Neural cell (in vitro differentiated cells): ENCODE measurements at regions not wholly inside any gene's neighbourhood (a gene's known extent, or its start where the extent isn't known, plus 50 kb on each side); places are given as distances from the start of the nearest gene placed in this dataset.

Experiments used
- H2AFZ ChIP-seq: fragments of 200-600, 300-800 bp; sonication (generic), shearing (Covaris generic); 2 replicates; pipeline ENCODE4 v1.6.0; 2014; ENCODE audit warnings: low read depth, mild to moderate bottlenecking, antibody characterized with exemption, low read length, moderate library complexity
- H3F3A ChIP-seq: fragments of 200-600 bp; shearing (Covaris generic); 2 replicates; pipeline ENCODE4 v1.6.1; 2016; ENCODE audit warnings: mild to moderate bottlenecking, moderate library complexity, mixed read lengths, antibody characterized with exemption, low read length; ENCODE audit not compliant: insufficient read depth, poor library complexity, severe bottlenecking
- H3K27ac ChIP-seq: fragments of 200-600, 300-800 bp; sonication (generic), shearing (Covaris generic); 2 replicates; pipeline ENCODE4 v1.5.1; 2014; ENCODE audit warnings: mild to moderate bottlenecking, low read length, moderate library complexity
- H3K27me3 ChIP-seq: fragments of 300-800, 200-600 bp; sonication (generic), shearing (Covaris generic); 2 replicates; pipeline ENCODE4 v1.6.0; 2014; ENCODE audit warnings: mild to moderate bottlenecking, low read depth, low read length, moderate library complexity; ENCODE audit not compliant: insufficient read depth
- H3K36me3 ChIP-seq: fragments of 300-800, 200-600 bp; sonication (generic), shearing (Covaris generic); 2 replicates; pipeline ENCODE4 v1.5.1; 2014; ENCODE audit warnings: mild to moderate bottlenecking, antibody characterized with exemption, low read length, moderate library complexity; ENCODE audit not compliant: insufficient read depth
- H3K4me2 ChIP-seq: fragments of 300-800, 200-600 bp; sonication (generic), shearing (Covaris generic); 2 replicates; pipeline ENCODE4 v1.6.0; 2014; ENCODE audit warnings: mild to moderate bottlenecking, low read length
- H3K4me3 ChIP-seq: fragments of 300-800, 200-600 bp; sonication (generic), shearing (Covaris generic); 2 replicates; pipeline ENCODE4 v1.5.1; 2014; ENCODE audit warnings: mild to moderate bottlenecking, low read length, moderate library complexity
- H3K79me2 ChIP-seq: fragments of 200-600 bp; shearing (Covaris generic); replicated peaks from 2 replicates; pipeline ENCODE4 v1.6.0; 2014; ENCODE audit warnings: mild to moderate bottlenecking, low read length, moderate library complexity; ENCODE audit not compliant: insufficient read depth
- H3K9ac ChIP-seq: fragments of 300-800, 200-600 bp; sonication (generic), shearing (Covaris generic); 2 replicates; pipeline ENCODE4 v1.6.1; 2016; ENCODE audit warnings: mild to moderate bottlenecking, low read length, mixed read lengths
- H3K9me2 ChIP-seq: fragments of 200-600 bp; shearing (Covaris generic); 2 replicates; pipeline ENCODE4 v1.6.1; 2016; ENCODE audit warnings: mild to moderate bottlenecking, low read length, mixed read lengths; ENCODE audit not compliant: insufficient read depth
- H3K9me3 ChIP-seq: fragments of 200-600, 300-800 bp; sonication (generic), shearing (Covaris generic); 2 replicates; pipeline ENCODE4 v1.6.1; 2016; ENCODE audit warnings: mild to moderate bottlenecking, mixed run types, low read length, moderate library complexity, mixed read lengths
- H4K20me1 ChIP-seq: fragments of 200-600 bp; shearing (Covaris generic); 2 replicates; pipeline ENCODE4 v1.6.1; 2016; ENCODE audit warnings: mild to moderate bottlenecking, mixed run types; ENCODE audit not compliant: insufficient read depth
- EP300 ChIP-seq: fragments of 450-650 bp; conservative IDR thresholded peaks from 2 replicates; pipeline ENCODE4 v1.6.1; 2014; ENCODE audit warnings: antibody characterized with exemption, mild to moderate bottlenecking, moderate library complexity; ENCODE audit not compliant: poor library complexity, severe bottlenecking
- EZH2 ChIP-seq: fragments of 200-600, 300-800 bp; shearing (Covaris generic), sonication (generic); IDR thresholded peaks from 2 replicates; pipeline ENCODE4 v1.6.1; 2014; ENCODE audit warnings: antibody characterized with exemption, low read length, borderline replicate concordance, mild to moderate bottlenecking; ENCODE audit not compliant: insufficient read depth, poor library complexity, severe bottlenecking
- MXI1 ChIP-seq: fragments of 450-650 bp; conservative IDR thresholded peaks from 2 replicates; pipeline ENCODE4 v1.6.1; 2014; ENCODE audit warnings: antibody characterized with exemption, mild to moderate bottlenecking; ENCODE audit not compliant: poor library complexity, severe bottlenecking
- POLR2AphosphoS5 ChIP-seq: IDR thresholded peaks from 2 replicates; pipeline ENCODE4 v1.6.1; 2012
- RAD21 ChIP-seq: fragments of 450-650 bp; conservative IDR thresholded peaks from 2 replicates; pipeline ENCODE4 v1.6.1; 2014; ENCODE audit warnings: antibody characterized with exemption, mild to moderate bottlenecking, moderate library complexity
- SMC3 ChIP-seq: fragments of 450-650 bp; conservative IDR thresholded peaks from 2 replicates; pipeline ENCODE4 v1.6.1; 2014; ENCODE audit warnings: antibody characterized with exemption, mild to moderate bottlenecking, moderate library complexity; ENCODE audit not compliant: poor library complexity
- TAF1 ChIP-seq: IDR thresholded peaks from 2 replicates; pipeline ENCODE4 v1.6.1; 2012; ENCODE audit warnings: low read depth
- TF ChIP-seq, protein P1 (sequence below): IDR thresholded peaks from 2 replicates; pipeline ENCODE4 v1.6.1; 2012; ENCODE audit warnings: borderline replicate concordance
- TF ChIP-seq, protein P2 (sequence below): fragments of 450-650 bp; IDR thresholded peaks from 2 replicates; pipeline ENCODE4 v1.5.1; 2014; ENCODE audit warnings: antibody characterized with exemption, mild to moderate bottlenecking, moderate library complexity; ENCODE audit not compliant: poor library complexity, severe bottlenecking

DNA sequence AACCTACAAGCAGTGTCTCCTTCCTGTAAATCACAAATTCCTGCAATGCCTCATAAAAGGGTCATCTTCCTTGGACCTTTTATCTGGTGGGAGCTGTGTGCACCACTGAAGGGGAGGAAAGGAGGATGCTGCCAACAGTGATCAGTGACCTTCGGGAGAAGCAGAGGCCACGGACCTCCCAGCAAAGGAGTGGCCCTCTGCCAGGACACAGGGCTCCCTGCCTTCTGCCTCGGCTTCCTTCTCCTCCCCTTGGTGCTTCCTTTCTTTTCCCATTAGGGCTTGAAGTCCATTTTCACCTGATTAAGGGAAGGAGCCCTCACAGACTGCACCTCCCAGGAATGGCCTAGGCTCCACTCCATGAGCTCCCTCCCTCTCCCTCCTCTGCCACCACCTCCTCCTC, 85.3 kb upstream of the ITGA6 start:
- TF ChIP-seq EP300, result no peak
- Histone ChIP-seq H3K79me2 (no peaks in the 10 kb centered on the region), H3K9me3 (no peaks in the 10 kb centered on the region), H3K4me2 (no peak overlapping the region), H3F3A (no peaks in the 10 kb centered on the region), H4K20me1 (no peaks in the 10 kb centered on the region), H3K27ac (no peak overlapping the region), H3K27me3 (no peaks in the 10 kb centered on the region), H2AFZ (no peak overlapping the region), H3K36me3 (no peaks in the 10 kb centered on the region), H3K9ac (no peak overlapping the region), H3K9me2 (no peaks in the 10 kb centered on the region), H3K4me3 (no peak overlapping the region)

DNA sequence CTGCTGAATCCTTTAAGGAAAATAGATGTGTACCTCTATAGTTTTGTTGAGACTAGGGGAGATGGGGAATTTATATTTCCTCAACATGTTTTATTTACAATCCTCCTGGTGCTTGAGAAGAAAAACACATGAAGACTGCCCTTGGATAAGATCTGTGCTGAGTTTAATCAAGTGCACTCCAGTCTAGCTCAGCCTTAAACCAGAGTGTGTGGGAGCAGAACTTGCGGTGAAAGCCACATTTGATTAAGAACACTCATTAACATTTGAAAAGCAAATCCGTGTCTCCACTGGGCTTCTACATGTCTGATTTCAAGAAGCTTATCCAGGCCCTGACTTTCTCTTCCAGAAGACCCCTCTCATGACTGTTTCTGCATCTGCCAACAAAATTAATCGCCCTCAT, 84.8 kb upstream of the ITGA6 start:
- Histone ChIP-seq H3K9me3 (no peaks in the 10 kb centered on the region), H3K27ac (no peak overlapping the region)

DNA sequence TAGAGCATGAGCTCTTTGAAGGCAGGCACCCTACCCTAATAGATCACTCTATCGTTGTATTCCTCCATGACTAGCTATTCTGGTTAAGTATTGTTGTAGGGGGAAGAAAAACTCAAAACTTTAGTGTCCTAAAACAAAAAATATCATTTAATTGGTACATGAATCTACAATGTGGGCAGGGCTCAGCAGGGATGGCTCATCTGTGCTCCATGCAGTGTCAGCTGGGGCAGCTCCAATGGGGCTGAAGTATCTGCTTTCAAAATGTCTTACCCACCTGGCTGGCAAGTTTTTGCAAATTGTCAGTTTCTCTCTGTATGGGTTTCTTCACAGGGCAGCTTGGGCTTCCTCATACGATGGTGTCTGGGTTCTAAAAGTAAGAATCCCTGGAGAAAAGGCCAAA, 83.2 kb upstream of the ITGA6 start:
- Histone ChIP-seq H3K79me2 (no peaks in the 10 kb centered on the region), H2AFZ (no peak overlapping the region), H3K4me2 (no peak overlapping the region), H3K27me3 (no peaks in the 10 kb centered on the region), H3K9me2 (no peaks in the 10 kb centered on the region), H3K27ac (no peak overlapping the region), H3K9ac (no peak overlapping the region), H3K4me3 (no peak overlapping the region), H3K9me3 (no peaks in the 10 kb centered on the region), H4K20me1 (no peaks in the 10 kb centered on the region), H3K36me3 (no peaks in the 10 kb centered on the region), H3F3A (no peaks in the 10 kb centered on the region)
- TF ChIP-seq RAD21 (no peak), POLR2AphosphoS5 (no peak), SMC3 (no peak), EP300 (no peak)
- TF ChIP-seq, protein P1, sequence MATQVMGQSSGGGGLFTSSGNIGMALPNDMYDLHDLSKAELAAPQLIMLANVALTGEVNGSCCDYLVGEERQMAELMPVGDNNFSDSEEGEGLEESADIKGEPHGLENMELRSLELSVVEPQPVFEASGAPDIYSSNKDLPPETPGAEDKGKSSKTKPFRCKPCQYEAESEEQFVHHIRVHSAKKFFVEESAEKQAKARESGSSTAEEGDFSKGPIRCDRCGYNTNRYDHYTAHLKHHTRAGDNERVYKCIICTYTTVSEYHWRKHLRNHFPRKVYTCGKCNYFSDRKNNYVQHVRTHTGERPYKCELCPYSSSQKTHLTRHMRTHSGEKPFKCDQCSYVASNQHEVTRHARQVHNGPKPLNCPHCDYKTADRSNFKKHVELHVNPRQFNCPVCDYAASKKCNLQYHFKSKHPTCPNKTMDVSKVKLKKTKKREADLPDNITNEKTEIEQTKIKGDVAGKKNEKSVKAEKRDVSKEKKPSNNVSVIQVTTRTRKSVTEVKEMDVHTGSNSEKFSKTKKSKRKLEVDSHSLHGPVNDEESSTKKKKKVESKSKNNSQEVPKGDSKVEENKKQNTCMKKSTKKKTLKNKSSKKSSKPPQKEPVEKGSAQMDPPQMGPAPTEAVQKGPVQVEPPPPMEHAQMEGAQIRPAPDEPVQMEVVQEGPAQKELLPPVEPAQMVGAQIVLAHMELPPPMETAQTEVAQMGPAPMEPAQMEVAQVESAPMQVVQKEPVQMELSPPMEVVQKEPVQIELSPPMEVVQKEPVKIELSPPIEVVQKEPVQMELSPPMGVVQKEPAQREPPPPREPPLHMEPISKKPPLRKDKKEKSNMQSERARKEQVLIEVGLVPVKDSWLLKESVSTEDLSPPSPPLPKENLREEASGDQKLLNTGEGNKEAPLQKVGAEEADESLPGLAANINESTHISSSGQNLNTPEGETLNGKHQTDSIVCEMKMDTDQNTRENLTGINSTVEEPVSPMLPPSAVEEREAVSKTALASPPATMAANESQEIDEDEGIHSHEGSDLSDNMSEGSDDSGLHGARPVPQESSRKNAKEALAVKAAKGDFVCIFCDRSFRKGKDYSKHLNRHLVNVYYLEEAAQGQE, result no peak
- TF ChIP-seq, protein P2, sequence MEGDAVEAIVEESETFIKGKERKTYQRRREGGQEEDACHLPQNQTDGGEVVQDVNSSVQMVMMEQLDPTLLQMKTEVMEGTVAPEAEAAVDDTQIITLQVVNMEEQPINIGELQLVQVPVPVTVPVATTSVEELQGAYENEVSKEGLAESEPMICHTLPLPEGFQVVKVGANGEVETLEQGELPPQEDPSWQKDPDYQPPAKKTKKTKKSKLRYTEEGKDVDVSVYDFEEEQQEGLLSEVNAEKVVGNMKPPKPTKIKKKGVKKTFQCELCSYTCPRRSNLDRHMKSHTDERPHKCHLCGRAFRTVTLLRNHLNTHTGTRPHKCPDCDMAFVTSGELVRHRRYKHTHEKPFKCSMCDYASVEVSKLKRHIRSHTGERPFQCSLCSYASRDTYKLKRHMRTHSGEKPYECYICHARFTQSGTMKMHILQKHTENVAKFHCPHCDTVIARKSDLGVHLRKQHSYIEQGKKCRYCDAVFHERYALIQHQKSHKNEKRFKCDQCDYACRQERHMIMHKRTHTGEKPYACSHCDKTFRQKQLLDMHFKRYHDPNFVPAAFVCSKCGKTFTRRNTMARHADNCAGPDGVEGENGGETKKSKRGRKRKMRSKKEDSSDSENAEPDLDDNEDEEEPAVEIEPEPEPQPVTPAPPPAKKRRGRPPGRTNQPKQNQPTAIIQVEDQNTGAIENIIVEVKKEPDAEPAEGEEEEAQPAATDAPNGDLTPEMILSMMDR, result no peak

More for the DNA sequence above, 84.8 kb upstream of the ITGA6 start:
- Histone ChIP-seq H2AFZ (no peak overlapping the region), H3K4me2 (no peak overlapping the region), H3K9me2 (no peaks in the 10 kb centered on the region), H3K27me3 (no peaks in the 10 kb centered on the region), H4K20me1 (no peaks in the 10 kb centered on the region), H3K79me2 (no peaks in the 10 kb centered on the region), H3F3A (no peaks in the 10 kb centered on the region), H3K4me3 (no peak overlapping the region), H3K9ac (no peak overlapping the region), H3K36me3 (no peaks in the 10 kb centered on the region)
- TF ChIP-seq EP300 (no peak), POLR2AphosphoS5 (no peak), RAD21 (no peak), SMC3 (no peak), TAF1 (no peak), EZH2 (no peak), MXI1 (no peak)
- TF ChIP-seq, protein P2, result no peak
- TF ChIP-seq, protein P1, result no peak
